HG03469 (cell line): ENCODE measurements at regions not wholly inside any gene's neighbourhood (a gene's known extent, or its start where the extent isn't known, plus 50 kb on each side); places are given as distances from the start of the nearest gene placed in this dataset.
A peak's percentile ranks its signal among the peaks of the same experiment; 100 is the strongest.
"Not testable (repeated sequence)": the region's sequence is repeated elsewhere in the genome, so short reads cannot be mapped to it uniquely, and the experiment has no call there.

Experiments
- ATAC-seq: cut with Tn5 transposase; IDR thresholded peaks from one replicate; pipeline ENCODE4 v1.9.1; 2021; ENCODE audit warnings: mild to moderate bottlenecking, moderate library complexity, moderate number of reproducible peaks; ENCODE audit not compliant: unreplicated experiment

- no peak for ATAC-seq
These were observed 245.0 kb upstream of the MGAT5 start for GRCh38 chr2:134008837-134009236.

- ATAC-seq, result no peak
These were observed 244.4 kb upstream of the MGAT5 start for GRCh38 chr2:134009440-134009839.

GRCh38 chr2:134009906-134010305, 244.0 kb upstream of the MGAT5 start:
- ATAC-seq, result not testable (repeated sequence)

GRCh38 chr2:134011936-134012586, 241.8 kb upstream of the MGAT5 start:
- ATAC-seq, result no peak

- no peak for ATAC-seq
These were observed 239.5 kb upstream of the MGAT5 start for GRCh38 chr2:134014196-134014960.

GRCh38 chr2:134019871-134020270, 234.0 kb upstream of the MGAT5 start:
- no peak for ATAC-seq

GRCh38 chr2:134020608-134021007, 233.3 kb upstream of the MGAT5 start:
- ATAC-seq, result peak; percentile 30

GRCh38 chr2:134021830-134022524, 231.9 kb upstream of the MGAT5 start:
- ATAC-seq, result peak; percentile 97

- ATAC-seq, result no peak
These were observed 230.0 kb upstream of the MGAT5 start for GRCh38 chr2:134023854-134024253.

- ATAC-seq, result no peak
These were observed 225.9 kb upstream of the MGAT5 start for GRCh38 chr2:134027980-134028379.

GRCh38 chr2:134029418-134029817, 224.5 kb upstream of the MGAT5 start:
- no peak for ATAC-seq

- no peak for ATAC-seq
These were observed 222.3 kb upstream of the MGAT5 start for GRCh38 chr2:134031539-134031938.

GRCh38 chr2:134035605-134036370, 218.1 kb upstream of the MGAT5 start:
- no peak for ATAC-seq

- ATAC-seq, result peak; percentile 52
These were observed 213.8 kb upstream of the MGAT5 start for GRCh38 chr2:134039912-134040581.

GRCh38 chr2:134040626-134041172, 213.2 kb upstream of the MGAT5 start:
- ATAC-seq, result not testable (repeated sequence)

GRCh38 chr2:134041877-134042276, 212.0 kb upstream of the MGAT5 start:
- ATAC-seq, result no peak

GRCh38 chr2:134043028-134043427, 210.8 kb upstream of the MGAT5 start:
- ATAC-seq, result not testable (repeated sequence)

- ATAC-seq, result no peak
These were observed 201.7 kb upstream of the MGAT5 start for GRCh38 chr2:134052173-134052572.

GRCh38 chr2:134056173-134056572, 197.7 kb upstream of the MGAT5 start:
- no peak for ATAC-seq

GRCh38 chr2:134061066-134061465, 192.8 kb upstream of the MGAT5 start:
- not testable (repeated sequence) for ATAC-seq
